Fibroblast of lung (primary cell): ENCODE measurements at regions not wholly inside any gene's neighbourhood (a gene's known extent, or its start where the extent isn't known, plus 50 kb on each side); places are given as distances from the start of the nearest gene placed in this dataset.

Experiments
- DNase-seq, 2 donors: peaks; one replicate each; pipeline versions ENCODE4 v3.0.0 to v3.0.0-alpha.2; 2010; ENCODE audit warnings: low read depth in 2 of 2
- H2AFZ ChIP-seq: 2 replicates; pipeline ENCODE4 v1.5.1; 2012; ENCODE audit warnings: low read length, control low read depth, inconsistent platforms
- H3K27ac ChIP-seq: 2 replicates; pipeline ENCODE4 v1.5.1; 2011; ENCODE audit warnings: low read length, control low read depth; ENCODE audit not compliant: insufficient read depth
- H3K27me3 ChIP-seq: 2 replicates; pipeline ENCODE4 v1.5.1; 2011; ENCODE audit warnings: mild to moderate bottlenecking, low read length; ENCODE audit not compliant: control insufficient read depth, insufficient read depth
- H3K36me3 ChIP-seq: 2 replicates; pipeline ENCODE4 v1.5.1; 2011; ENCODE audit warnings: low read length; ENCODE audit not compliant: control insufficient read depth, insufficient read depth
- H3K4me1 ChIP-seq: 2 replicates; pipeline ENCODE4 v1.5.1; 2011; ENCODE audit warnings: low read length; ENCODE audit not compliant: control insufficient read depth, insufficient read depth; ENCODE audit errors: extremely low read depth
- H3K4me2 ChIP-seq: 2 replicates; pipeline ENCODE4 v1.5.1; 2011; ENCODE audit warnings: low read length, control low read depth; ENCODE audit not compliant: insufficient read depth; ENCODE audit errors: extremely low read depth
- H3K4me3 ChIP-seq, 4 experiments: fragments of 200-600 bp in 1 of 4; sonication (generic) in 1 of 4; replicated peaks in 1 of 4; 2 replicates each; pipeline ENCODE4 v1.5.1; 2011 to 2016; ENCODE audit warnings: low read length in 4 of 4, low read depth in 3 of 4, mild to moderate bottlenecking in 3 of 4, control low read depth in 2 of 4, inconsistent platforms in 1 of 4, mixed read lengths in 1 of 4; ENCODE audit not compliant: insufficient read depth in 1 of 4; ENCODE audit errors: control extremely low read depth in 1 of 4
- H3K79me2 ChIP-seq: 2 replicates; pipeline ENCODE4 v1.5.1; 2012; ENCODE audit warnings: mild to moderate bottlenecking, low read length, inconsistent platforms; ENCODE audit not compliant: control insufficient read depth, insufficient read depth
- H3K9ac ChIP-seq: 2 replicates; pipeline ENCODE4 v1.5.1; 2011; ENCODE audit warnings: mild to moderate bottlenecking, low read length, control low read depth; ENCODE audit not compliant: insufficient read depth
- H3K9me3 ChIP-seq: 2 replicates; pipeline ENCODE4 v1.5.1; 2012; ENCODE audit warnings: low read depth, low read length; ENCODE audit not compliant: control insufficient read depth, insufficient read depth
- H4K20me1 ChIP-seq: 2 replicates; pipeline ENCODE4 v1.5.1; 2011; ENCODE audit warnings: low read length; ENCODE audit not compliant: control insufficient read depth, insufficient read depth; ENCODE audit errors: extremely low read depth
- EZH2 ChIP-seq: IDR thresholded peaks from 2 replicates; pipeline ENCODE4 v1.5.1; 2012; ENCODE audit warnings: low read length, control low read depth, mild to moderate bottlenecking; ENCODE audit errors: missing control alignments
- TF ChIP-seq, protein P1 (sequence below), 2 donors: IDR thresholded peaks in 1 of 2; conservative IDR thresholded peaks in 1 of 2; 1 replicate in 1 of 2; 2 replicates in 1 of 2; pipeline ENCODE4 v1.5.1; 2011 to 2012; ENCODE audit warnings: low read length in 2 of 2, control low read depth in 1 of 2, inconsistent platforms in 1 of 2, low read depth in 1 of 2, mild to moderate bottlenecking in 1 of 2

DNA sequence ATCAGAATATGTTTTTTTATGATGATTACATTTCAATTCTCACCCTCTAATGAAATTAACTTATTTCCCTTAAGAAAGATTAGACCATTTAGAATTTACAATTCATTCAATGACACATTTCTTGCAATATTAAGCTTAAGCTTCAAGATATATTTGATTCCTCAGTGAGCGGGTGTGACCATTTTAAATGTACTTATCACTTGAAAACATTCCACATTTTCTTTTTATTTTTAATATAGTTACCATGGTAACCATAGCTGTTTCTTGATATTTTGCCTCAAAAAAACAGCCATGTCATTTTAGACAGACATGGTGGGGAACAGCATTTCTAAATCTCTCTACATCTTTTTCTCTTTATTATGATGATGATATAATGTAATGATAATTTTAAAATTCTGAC is 1029.0 kb upstream of the B3GALT2 start:
- Histone ChIP-seq H3K79me2 (no peaks in the 10 kb centered on the region), H4K20me1 (no peaks in the 10 kb centered on the region), H3K9ac (no peak overlapping the region), H3K27me3 (no peaks in the 10 kb centered on the region), H3K4me1 (no peaks in the 10 kb centered on the region), H3K4me2 (no peak overlapping the region), H3K4me3 (no peak overlapping the region), H3K9me3 (no peaks in the 10 kb centered on the region), H3K27ac (no peak overlapping the region), H3K36me3 (no peaks in the 10 kb centered on the region), H2AFZ (no peak overlapping the region)
- TF ChIP-seq, protein P1, sequence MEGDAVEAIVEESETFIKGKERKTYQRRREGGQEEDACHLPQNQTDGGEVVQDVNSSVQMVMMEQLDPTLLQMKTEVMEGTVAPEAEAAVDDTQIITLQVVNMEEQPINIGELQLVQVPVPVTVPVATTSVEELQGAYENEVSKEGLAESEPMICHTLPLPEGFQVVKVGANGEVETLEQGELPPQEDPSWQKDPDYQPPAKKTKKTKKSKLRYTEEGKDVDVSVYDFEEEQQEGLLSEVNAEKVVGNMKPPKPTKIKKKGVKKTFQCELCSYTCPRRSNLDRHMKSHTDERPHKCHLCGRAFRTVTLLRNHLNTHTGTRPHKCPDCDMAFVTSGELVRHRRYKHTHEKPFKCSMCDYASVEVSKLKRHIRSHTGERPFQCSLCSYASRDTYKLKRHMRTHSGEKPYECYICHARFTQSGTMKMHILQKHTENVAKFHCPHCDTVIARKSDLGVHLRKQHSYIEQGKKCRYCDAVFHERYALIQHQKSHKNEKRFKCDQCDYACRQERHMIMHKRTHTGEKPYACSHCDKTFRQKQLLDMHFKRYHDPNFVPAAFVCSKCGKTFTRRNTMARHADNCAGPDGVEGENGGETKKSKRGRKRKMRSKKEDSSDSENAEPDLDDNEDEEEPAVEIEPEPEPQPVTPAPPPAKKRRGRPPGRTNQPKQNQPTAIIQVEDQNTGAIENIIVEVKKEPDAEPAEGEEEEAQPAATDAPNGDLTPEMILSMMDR (conservative IDR thresholded peaks at IDR 0.05 in 1 of 2, IDR thresholded peaks at IDR 0.05 in 1 of 2; ENCODE audit: low read depth in 1 of 2, low read length in 2 of 2): no peak
- TF ChIP-seq EZH2: no peak
- DNase-seq: no peak

DNA sequence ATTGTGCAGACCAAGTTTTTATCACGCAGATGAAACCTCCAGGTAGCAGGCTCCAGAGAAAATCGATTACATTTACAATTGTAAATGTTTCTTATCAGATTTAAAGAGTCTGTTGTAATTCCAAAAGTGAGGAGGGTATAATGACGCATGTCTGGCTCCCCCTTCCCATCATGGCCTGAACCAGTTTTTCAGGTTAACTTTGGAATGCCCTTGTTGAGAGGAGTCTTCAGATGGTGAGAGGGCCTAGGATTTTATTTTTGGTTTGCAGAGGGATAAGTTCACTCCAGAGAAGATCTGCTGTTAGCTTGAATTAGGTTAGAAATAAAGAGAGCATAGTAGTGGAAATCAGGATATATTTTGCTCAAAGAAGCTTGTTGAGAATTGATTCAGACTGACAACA is 1028.3 kb upstream of the B3GALT2 start:
- no peak for DNase-seq
- TF ChIP-seq, protein P1 (conservative IDR thresholded peaks at IDR 0.05 in 1 of 2, IDR thresholded peaks at IDR 0.05 in 1 of 2; ENCODE audit: low read depth in 1 of 2, low read length in 2 of 2): no peak
- TF ChIP-seq EZH2: no peak
- no peaks in the 10 kb centered on the region for H3K36me3 ChIP-seq
- H3K27me3 ChIP-seq: no peaks in the 10 kb centered on the region
- H3K79me2 ChIP-seq: no peaks in the 10 kb centered on the region
- H3K4me2 ChIP-seq: no peak overlapping the region
- H3K9me3 ChIP-seq: no peaks in the 10 kb centered on the region
- H3K4me3 ChIP-seq: no peak overlapping the region
- H2AFZ ChIP-seq: no peak overlapping the region
- H4K20me1 ChIP-seq: no peaks in the 10 kb centered on the region
- no peak overlapping the region for H3K27ac ChIP-seq
- no peaks in the 10 kb centered on the region for H3K4me1 ChIP-seq
- H3K9ac ChIP-seq: no peak overlapping the region

DNA sequence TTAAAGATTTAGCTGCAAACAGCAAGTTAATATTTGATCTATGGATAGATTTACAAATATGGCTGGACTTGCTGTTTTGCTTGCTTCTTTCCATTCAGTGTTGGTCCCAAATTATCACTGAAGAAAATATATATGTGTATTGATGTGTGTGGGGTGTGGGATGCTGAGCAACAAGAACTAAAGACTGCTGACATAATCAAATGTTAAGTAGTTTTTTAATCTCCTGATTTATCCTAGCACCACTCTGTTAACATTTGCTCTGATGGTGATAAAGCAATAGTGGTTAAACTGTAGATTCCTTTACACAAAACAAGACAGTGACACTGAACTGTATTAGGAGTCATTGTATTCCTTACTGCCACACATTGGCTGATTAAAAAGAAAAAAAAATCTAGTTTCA is 1023.5 kb upstream of the B3GALT2 start:
- Histone ChIP-seq H3K9me3 (no peaks in the 10 kb centered on the region), H3K79me2 (no peaks in the 10 kb centered on the region), H3K27ac (no peak overlapping the region), H4K20me1 (no peaks in the 10 kb centered on the region), H3K4me2 (no peak overlapping the region), H3K36me3 (no peaks in the 10 kb centered on the region), H2AFZ (no peak overlapping the region), H3K4me3 (no peak overlapping the region), H3K4me1 (no peaks in the 10 kb centered on the region), H3K27me3 (no peaks in the 10 kb centered on the region), H3K9ac (no peak overlapping the region)
- DNase-seq: no peak
- no peak for TF ChIP-seq EZH2
- TF ChIP-seq, protein P1 (conservative IDR thresholded peaks at IDR 0.05 in 1 of 2, IDR thresholded peaks at IDR 0.05 in 1 of 2; ENCODE audit: low read depth in 1 of 2, low read length in 2 of 2): no peak
